Sigmoid colon (tissue), 3 donors: ENCODE measurements at regions not wholly inside any gene's neighbourhood (a gene's known extent, or its start where the extent isn't known, plus 50 kb on each side); places are given as distances from the start of the nearest gene placed in this dataset.

Source experiments
- CTCF ChIP-seq, 4 experiments: fragments of 450-650 bp in 3 of 4; fragments of 200-600 bp in 1 of 4; IDR thresholded peaks; one replicate each; pipeline ENCODE4 v1.5.1; 2016 to 2019; ENCODE audit warnings: antibody characterized with exemption in 4 of 4, mild to moderate bottlenecking in 3 of 4, moderate library complexity in 2 of 4
- POLR2A ChIP-seq, 2 donors: fragments of 450-650 bp; IDR thresholded peaks; one replicate each; pipeline ENCODE4 v1.6.1; 2016; ENCODE audit warnings: antibody characterized with exemption in 2 of 2, mild to moderate bottlenecking in 2 of 2, moderate library complexity in 2 of 2

- TF ChIP-seq CTCF (IDR thresholded peaks at IDR 0.05) (no peak), POLR2A (IDR thresholded peaks at IDR 0.05) (no peak)
Measured at GRCh38 chr13:106651442-106651841, 83.5 kb upstream of the ARGLU1 start.
